ENCODE measurements at regions not wholly inside any gene's neighbourhood (a gene's known extent, or its start where the extent isn't known, plus 50 kb on each side); places are given as distances from the start of the nearest gene placed in this dataset.
"Not testable (repeated sequence)": the region's sequence is repeated elsewhere in the genome, so short reads cannot be mapped to it uniquely, and the experiment has no call there.

- intact Hi-C loops (cut with DNase I; ENCODE audit: low total_unique reads) (no loop called here), in situ Hi-C loops (cut with MboI; ENCODE audit: low sequenced_read_pairs in 4 of 4) (no loop called here)
- Histone ChIP-seq H3K27ac (no peak overlapping the region), H3K9me3 (no peaks in the 10 kb centered on the region), H3K27me3 (no peaks in the 10 kb centered on the region), H3K36me3 (no peaks in the 10 kb centered on the region), H3K4me3 (no peak overlapping the region), H3K4me1 (no peaks in the 10 kb centered on the region)
- ATAC-seq (no peak), DNase-seq (no peak)
- TF ChIP-seq, protein P1, sequence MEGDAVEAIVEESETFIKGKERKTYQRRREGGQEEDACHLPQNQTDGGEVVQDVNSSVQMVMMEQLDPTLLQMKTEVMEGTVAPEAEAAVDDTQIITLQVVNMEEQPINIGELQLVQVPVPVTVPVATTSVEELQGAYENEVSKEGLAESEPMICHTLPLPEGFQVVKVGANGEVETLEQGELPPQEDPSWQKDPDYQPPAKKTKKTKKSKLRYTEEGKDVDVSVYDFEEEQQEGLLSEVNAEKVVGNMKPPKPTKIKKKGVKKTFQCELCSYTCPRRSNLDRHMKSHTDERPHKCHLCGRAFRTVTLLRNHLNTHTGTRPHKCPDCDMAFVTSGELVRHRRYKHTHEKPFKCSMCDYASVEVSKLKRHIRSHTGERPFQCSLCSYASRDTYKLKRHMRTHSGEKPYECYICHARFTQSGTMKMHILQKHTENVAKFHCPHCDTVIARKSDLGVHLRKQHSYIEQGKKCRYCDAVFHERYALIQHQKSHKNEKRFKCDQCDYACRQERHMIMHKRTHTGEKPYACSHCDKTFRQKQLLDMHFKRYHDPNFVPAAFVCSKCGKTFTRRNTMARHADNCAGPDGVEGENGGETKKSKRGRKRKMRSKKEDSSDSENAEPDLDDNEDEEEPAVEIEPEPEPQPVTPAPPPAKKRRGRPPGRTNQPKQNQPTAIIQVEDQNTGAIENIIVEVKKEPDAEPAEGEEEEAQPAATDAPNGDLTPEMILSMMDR (IDR thresholded peaks at IDR 0.05 in 4 of 5, conservative IDR thresholded peaks at IDR 0.05 in 1 of 5), result no peak
- no peak for TF ChIP-seq POLR2A (IDR thresholded peaks at IDR 0.05)
Measured at GRCh38 chr14:37678916-37679315, 83.5 kb downstream of the TTC6 start.

GRCh38 chr14:37681486-37681885, 86.1 kb downstream of the TTC6 start:
- no peak for TF ChIP-seq POLR2A (IDR thresholded peaks at IDR 0.05)
- TF ChIP-seq, protein P1 (IDR thresholded peaks at IDR 0.05 in 4 of 5, conservative IDR thresholded peaks at IDR 0.05 in 1 of 5), result no peak
- DNase-seq (no peak), ATAC-seq (no peak)
- no peaks in the 10 kb centered on the region for H3K36me3 ChIP-seq
- no peak overlapping the region for H3K4me3 ChIP-seq
- intact Hi-C loops (cut with DNase I; ENCODE audit: low total_unique reads), result no loop called here
- in situ Hi-C loops (cut with MboI; ENCODE audit: low sequenced_read_pairs in 4 of 4), result no loop called here
- H3K9me3 ChIP-seq, result no peaks in the 10 kb centered on the region
- no peaks in the 10 kb centered on the region for H3K27me3 ChIP-seq
- no peak overlapping the region for H3K27ac ChIP-seq
- no peaks in the 10 kb centered on the region for H3K4me1 ChIP-seq

DNA sequence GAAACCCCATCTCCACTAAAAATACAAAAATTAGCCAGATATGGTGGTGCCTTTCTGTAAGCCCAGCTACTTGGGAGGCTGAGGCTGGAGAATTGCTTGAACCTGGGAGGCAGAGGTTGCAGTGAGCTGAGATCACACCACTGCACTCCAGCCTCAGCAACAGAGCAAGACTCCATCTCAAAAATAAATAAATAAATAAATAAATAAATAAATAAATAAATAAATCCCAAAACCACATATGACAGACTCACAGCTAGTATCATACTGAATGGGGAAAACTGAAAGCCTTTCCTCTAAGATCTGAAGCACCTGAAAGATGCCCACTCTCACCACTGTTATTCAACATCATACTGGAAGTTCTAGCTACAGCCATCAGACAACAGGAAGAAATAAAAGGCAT, 97.3 kb downstream of the TTC6 start:
- intact Hi-C loops (cut with DNase I; ENCODE audit: low total_unique reads); H3K36me3 ChIP-seq; ATAC-seq; H3K27me3 ChIP-seq; H3K4me1 ChIP-seq; DNase-seq; H3K9me3 ChIP-seq; H3K27ac ChIP-seq; H3K4me3 ChIP-seq; in situ Hi-C loops (cut with MboI; ENCODE audit: low sequenced_read_pairs in 4 of 4): not testable (repeated sequence)

DNA sequence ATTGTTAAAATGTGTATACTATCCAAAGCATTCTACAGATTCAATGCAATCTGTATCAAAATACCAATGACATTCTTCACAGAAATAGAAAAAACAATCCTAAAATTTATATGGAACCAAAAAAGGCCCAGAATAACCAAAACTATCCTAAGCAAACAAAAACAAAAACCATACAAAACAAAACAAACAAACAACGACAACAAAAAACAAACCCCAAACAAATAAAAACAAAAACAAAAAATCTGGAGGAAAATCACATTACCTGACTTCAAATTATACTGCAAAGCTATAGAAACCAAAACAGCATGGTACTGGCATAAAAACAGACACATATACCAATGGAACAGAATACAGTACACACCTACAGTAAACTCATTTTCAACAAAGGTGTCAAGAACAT, 98.0 kb downstream of the TTC6 start:
- DNase-seq; H3K36me3 ChIP-seq; H3K9me3 ChIP-seq; H3K4me1 ChIP-seq; intact Hi-C loops (cut with DNase I; ENCODE audit: low total_unique reads); H3K27ac ChIP-seq; in situ Hi-C loops (cut with MboI; ENCODE audit: low sequenced_read_pairs in 4 of 4); H3K4me3 ChIP-seq; H3K27me3 ChIP-seq; ATAC-seq: not testable (repeated sequence)

DNA sequence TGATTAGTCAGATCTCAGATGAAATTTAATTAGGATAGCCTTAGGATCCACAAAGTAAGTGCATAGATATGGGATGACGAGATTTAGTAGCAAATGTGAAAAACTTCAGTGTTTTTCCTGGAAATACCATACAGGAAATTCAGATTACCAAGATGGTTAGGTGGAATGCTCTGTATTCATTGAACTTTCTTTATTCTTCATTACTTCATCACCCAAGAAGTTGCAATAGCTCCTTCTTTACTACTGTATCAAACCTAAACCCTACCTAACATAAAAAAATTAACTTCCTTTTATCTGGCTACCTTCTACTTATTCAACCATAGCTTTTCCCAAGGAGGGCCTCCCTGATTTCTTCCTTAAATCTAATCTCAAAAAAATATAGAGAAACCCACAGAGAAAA, 100.4 kb downstream of the TTC6 start:
- DNase-seq (no peak), ATAC-seq (no peak)
- Histone ChIP-seq H3K27me3 (no peaks in the 10 kb centered on the region), H3K4me1 (no peaks in the 10 kb centered on the region), H3K9me3 (no peaks in the 10 kb centered on the region), H3K27ac (no peak overlapping the region), H3K4me3 (no peak overlapping the region), H3K36me3 (no peaks in the 10 kb centered on the region)
- no peak for TF ChIP-seq POLR2A (IDR thresholded peaks at IDR 0.05)
- TF ChIP-seq, protein P1 (IDR thresholded peaks at IDR 0.05 in 4 of 5, conservative IDR thresholded peaks at IDR 0.05 in 1 of 5), result no peak
- in situ Hi-C loops (cut with MboI; ENCODE audit: low sequenced_read_pairs in 4 of 4), result no loop called here
- intact Hi-C loops (cut with DNase I; ENCODE audit: low total_unique reads), result no loop called here

- Histone ChIP-seq H3K36me3 (no peaks in the 10 kb centered on the region), H3K27ac (no peak overlapping the region), H3K4me3 (no peak overlapping the region), H3K4me1 (no peaks in the 10 kb centered on the region), H3K27me3 (no peaks in the 10 kb centered on the region), H3K9me3 (no peaks in the 10 kb centered on the region)
- ATAC-seq (no peak), DNase-seq (no peak)
- intact Hi-C loops (cut with DNase I; ENCODE audit: low total_unique reads), result no loop called here
- no peak for TF ChIP-seq POLR2A (IDR thresholded peaks at IDR 0.05)
- TF ChIP-seq, protein P1 (IDR thresholded peaks at IDR 0.05 in 4 of 5, conservative IDR thresholded peaks at IDR 0.05 in 1 of 5), result no peak
- in situ Hi-C loops (cut with MboI; ENCODE audit: low sequenced_read_pairs in 4 of 4), result no loop called here
Measured at GRCh38 chr14:37697489-37698121, 102.2 kb downstream of the TTC6 start.
